GM18951 (cell line): ENCODE measurements at regions not wholly inside any gene's neighbourhood (a gene's known extent, or its start where the extent isn't known, plus 50 kb on each side); places are given as distances from the start of the nearest gene placed in this dataset.

Experiments used
- POLR2A ChIP-seq: IDR thresholded peaks from 4 replicates; pipeline ENCODE4 v1.6.1; 2011; ENCODE audit warnings: mild to moderate bottlenecking; ENCODE audit not compliant: insufficient read length, insufficient read depth; ENCODE audit errors: extremely low read depth
- in situ Hi-C: fragments of 300-500 bp; cut with MboI; formaldehyde crosslinking; loops from one replicate; pipeline ENCODE4 v1.12.0; 2022; ENCODE audit warnings: low sequenced_read_pairs, mixed read lengths, inconsistent platforms; ENCODE audit not compliant: unreplicated experiment

DNA sequence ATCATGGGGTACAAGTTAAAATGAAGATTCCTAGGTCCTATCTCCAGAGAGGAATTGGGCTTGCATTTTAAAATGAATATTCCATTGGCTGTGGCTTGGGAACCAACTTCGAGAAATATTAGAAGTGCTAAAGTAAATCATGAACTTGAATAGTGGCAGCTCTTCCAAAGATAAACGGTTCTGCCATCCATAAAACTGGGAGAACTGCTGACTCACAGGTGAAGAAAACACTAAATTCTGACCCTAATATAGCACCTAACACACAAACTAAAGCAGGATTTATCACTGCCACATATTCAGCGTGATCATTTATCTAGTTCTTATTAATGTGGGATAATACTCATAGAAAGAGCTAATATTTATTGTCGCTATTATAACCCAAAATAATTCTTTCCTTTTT lies 508.1 kb upstream of the ID4 start:
- in situ Hi-C loops: no loop called here
- no peak for TF ChIP-seq POLR2A

- in situ Hi-C loops: no loop called here
- TF ChIP-seq POLR2A: no peak
These were observed 506.1 kb upstream of the ID4 start for GRCh38 chr6:19331089-19331488.

GRCh38 chr6:19332806-19333460 lies 504.2 kb upstream of the ID4 start:
- no peak for TF ChIP-seq POLR2A
- in situ Hi-C loops: no loop called here

GRCh38 chr6:19333936-19334335 lies 503.2 kb upstream of the ID4 start:
- TF ChIP-seq POLR2A: no peak
- in situ Hi-C loops: no loop called here

DNA sequence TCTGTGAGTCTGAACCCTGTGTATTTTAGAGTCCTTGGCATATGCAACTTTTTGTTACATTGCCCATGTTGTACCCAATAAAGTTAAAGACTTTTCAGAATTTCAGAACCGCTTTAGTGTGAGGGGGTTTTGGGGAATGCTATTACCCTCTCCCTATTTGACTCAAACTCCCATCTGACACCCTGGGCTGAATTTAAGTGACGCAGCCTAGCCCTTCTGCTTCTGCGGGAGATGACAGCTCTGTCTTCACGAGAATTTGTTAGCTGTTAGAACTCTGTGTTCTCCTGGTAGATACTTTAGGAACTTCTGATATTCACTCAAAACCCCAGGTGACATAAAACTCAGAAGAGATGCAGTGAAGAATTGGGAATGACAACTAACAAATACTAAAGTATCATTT lies 500.6 kb upstream of the ID4 start:
- in situ Hi-C loops: no loop called here

DNA sequence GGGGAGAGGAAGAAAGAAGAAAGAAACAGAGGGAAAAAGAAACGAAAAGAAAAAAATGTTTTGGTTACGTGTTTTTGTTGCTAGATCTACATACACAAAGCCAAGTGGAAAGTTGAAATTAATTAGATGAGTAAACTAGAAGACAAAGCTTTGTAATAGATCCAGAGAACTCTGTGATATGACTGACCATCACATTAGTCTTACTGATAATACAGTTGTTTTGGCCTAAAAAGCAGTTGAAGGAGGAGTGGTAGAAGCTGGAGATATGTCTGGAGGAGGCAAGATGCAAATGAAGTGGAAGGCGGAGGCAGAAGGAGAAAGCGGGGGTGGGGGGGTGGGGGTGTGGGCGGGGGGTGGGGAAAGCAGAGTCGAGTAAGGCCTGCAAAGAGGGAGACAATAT lies 500.1 kb upstream of the ID4 start:
- no peak for TF ChIP-seq POLR2A
- in situ Hi-C loops: no loop called here

More for the DNA sequence above, 500.6 kb upstream of the ID4 start:
- TF ChIP-seq POLR2A: no peak

- in situ Hi-C loops: no loop called here
- TF ChIP-seq POLR2A: no peak
These were observed 494.6 kb upstream of the ID4 start for GRCh38 chr6:19342616-19343015.

DNA sequence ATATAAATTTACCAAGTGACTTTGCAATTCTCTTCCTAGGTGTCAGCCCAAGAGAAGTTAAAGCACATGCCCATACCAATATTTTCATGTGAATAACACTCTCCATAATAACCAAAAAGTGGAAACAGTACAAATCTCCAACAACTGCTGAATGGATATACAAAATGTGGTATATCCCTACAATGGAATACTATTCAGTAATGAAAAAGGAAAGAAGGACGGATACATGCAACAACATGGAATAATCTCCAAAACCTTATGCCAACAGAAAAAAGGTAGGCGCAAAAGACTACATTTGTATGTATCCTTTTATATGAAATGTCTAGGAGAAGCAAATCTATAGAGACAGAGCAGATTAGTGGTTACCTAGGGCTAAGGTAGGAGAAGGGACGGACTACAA lies 487.7 kb upstream of the ID4 start:
- in situ Hi-C loops: no loop called here
- TF ChIP-seq POLR2A: no peak

DNA sequence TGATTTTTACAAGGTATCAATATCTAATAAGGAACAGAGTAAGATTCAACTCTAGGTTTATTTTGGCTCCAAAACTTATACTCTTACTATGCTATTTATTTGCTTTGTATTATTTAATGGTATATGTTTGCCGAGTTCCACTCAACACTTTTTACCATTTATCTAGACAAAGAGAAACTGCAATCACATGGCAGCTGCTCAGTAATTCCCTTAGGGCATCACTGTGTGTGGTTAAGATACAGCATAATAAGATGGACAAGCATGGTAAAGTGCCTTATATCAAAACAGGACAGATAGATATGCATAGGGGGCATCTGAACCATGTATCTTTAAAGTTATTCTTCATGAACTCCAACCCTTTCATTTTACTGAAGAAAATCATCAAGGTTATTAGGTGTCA lies 483.0 kb upstream of the ID4 start:
- in situ Hi-C loops: no loop called here
- TF ChIP-seq POLR2A: no peak

- in situ Hi-C loops: no loop called here
- no peak for TF ChIP-seq POLR2A
These were observed 480.5 kb upstream of the ID4 start for GRCh38 chr6:19356692-19357091.

DNA sequence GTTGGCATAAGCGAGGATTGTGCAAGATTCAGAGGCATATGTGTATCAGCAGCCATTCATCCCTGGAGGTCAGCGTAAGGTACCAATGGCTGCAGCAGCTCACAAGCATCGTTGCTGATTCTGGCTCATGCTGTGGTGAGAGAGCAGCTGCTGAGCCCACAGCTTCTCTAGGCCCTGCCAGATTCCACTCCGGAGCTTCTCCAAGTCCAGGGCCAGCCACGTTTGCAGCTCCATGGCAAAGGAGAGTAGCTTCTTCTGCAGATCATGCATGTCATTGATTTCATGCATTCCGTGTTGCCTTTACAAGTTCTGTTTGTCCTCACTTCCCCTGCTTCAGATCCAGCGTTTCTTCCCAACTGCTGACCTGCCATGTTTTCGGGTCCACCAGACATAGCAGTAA lies 474.8 kb upstream of the ID4 start:
- in situ Hi-C loops: no loop called here
- TF ChIP-seq POLR2A: no peak

- in situ Hi-C loops: no loop called here
These were observed 468.7 kb upstream of the ID4 start for GRCh38 chr6:19368511-19368910.

DNA sequence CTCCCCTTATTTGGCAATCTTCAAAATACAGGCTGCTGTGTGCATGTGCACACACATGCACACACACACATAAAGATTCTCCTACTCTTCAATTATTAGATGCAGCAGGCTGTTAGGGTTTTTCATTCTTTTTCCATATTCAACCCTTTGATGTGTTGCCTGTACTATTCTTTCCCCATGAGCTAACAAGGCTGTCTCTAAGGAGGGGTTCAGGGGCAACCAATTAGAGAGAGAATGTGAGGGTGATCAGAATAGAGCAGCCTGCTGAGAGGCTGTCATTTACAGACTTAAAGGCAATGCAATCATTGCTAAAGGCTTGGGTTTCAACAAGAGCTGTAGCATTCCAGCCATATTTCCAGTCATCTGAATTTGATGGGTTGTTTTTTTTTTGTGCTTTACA lies 467.4 kb upstream of the ID4 start:
- in situ Hi-C loops: no loop called here
- TF ChIP-seq POLR2A: no peak

More at GRCh38 chr6:19368511-19368910, 468.7 kb upstream of the ID4 start:
- no peak for TF ChIP-seq POLR2A

DNA sequence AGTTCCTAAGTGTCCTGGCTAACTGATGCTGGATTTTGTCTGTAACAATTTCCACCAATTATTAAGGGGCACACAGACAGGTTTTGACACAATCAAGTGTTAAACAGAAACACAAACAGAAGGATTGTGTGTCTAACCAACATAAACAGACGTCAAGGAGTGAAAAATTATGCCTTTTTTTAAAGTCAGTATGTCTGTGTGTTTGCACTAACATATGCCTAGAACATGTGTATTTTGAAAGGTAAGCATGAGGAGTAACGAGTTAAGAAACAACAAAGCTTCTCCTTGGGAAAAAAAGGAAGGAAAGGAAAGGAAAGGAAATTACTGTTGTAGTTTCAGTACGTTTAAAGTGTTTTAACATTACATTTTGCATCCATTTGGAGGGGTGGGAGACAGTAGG lies 466.3 kb upstream of the ID4 start:
- in situ Hi-C loops: no loop called here
- TF ChIP-seq POLR2A: no peak

- no peak for TF ChIP-seq POLR2A
- in situ Hi-C loops: no loop called here
These were observed 461.6 kb upstream of the ID4 start for GRCh38 chr6:19375613-19376012.
